RWPE2 (cell line): ENCODE measurements at regions not wholly inside any gene's neighbourhood (a gene's known extent, or its start where the extent isn't known, plus 50 kb on each side); places are given as distances from the start of the nearest gene placed in this dataset.

Source experiments
- ATAC-seq: fragments of 200-7000 bp; cut with Tn5 transposase; 3 replicates; pipeline ENCODE4 v1.9.1; 2021; ENCODE audit warnings: low read depth
- DNase-seq: peaks from one replicate; pipeline ENCODE4 v3.0.0-alpha.2; 2020; ENCODE audit warnings: low spot score
- H3K27ac ChIP-seq: fragments of 450-650 bp; 2 replicates; pipeline ENCODE4 v1.5.1; 2017; ENCODE audit warnings: mild to moderate bottlenecking; ENCODE audit not compliant: poor library complexity, severe bottlenecking
- H3K27me3 ChIP-seq: fragments of 250-450 bp; sonication (Bioruptor Pico); 2 replicates; pipeline ENCODE4 v1.5.1; 2021; ENCODE audit warnings: mild to moderate bottlenecking, moderate library complexity; ENCODE audit not compliant: insufficient read depth, poor library complexity, severe bottlenecking
- H3K36me3 ChIP-seq: fragments of 250-450 bp; sonication (Bioruptor Pico); 2 replicates; pipeline ENCODE4 v1.5.1; 2020; ENCODE audit warnings: low read depth, mild to moderate bottlenecking, moderate library complexity
- H3K4me1 ChIP-seq: fragments of 250-450 bp; sonication (Bioruptor Pico); 2 replicates; pipeline ENCODE4 v1.5.1; 2021; ENCODE audit warnings: mild to moderate bottlenecking, moderate library complexity; ENCODE audit not compliant: insufficient read depth, poor library complexity, severe bottlenecking
- H3K4me3 ChIP-seq: fragments of 250-450 bp; sonication (Bioruptor Pico); 2 replicates; pipeline ENCODE4 v1.5.1; 2021; ENCODE audit warnings: mild to moderate bottlenecking, moderate library complexity; ENCODE audit not compliant: severe bottlenecking
- H3K9me3 ChIP-seq: fragments of 250-450 bp; sonication (Bioruptor Pico); 2 replicates; pipeline ENCODE4 v1.5.1; 2021; ENCODE audit warnings: mild to moderate bottlenecking, moderate library complexity; ENCODE audit not compliant: severe bottlenecking
- TF ChIP-seq, protein P1 (sequence below): fragments of 450-650 bp; IDR thresholded peaks from one replicate; pipeline ENCODE4 v1.5.1; 2017; ENCODE audit warnings: mild to moderate bottlenecking, moderate library complexity; ENCODE audit not compliant: poor library complexity, severe bottlenecking

DNA sequence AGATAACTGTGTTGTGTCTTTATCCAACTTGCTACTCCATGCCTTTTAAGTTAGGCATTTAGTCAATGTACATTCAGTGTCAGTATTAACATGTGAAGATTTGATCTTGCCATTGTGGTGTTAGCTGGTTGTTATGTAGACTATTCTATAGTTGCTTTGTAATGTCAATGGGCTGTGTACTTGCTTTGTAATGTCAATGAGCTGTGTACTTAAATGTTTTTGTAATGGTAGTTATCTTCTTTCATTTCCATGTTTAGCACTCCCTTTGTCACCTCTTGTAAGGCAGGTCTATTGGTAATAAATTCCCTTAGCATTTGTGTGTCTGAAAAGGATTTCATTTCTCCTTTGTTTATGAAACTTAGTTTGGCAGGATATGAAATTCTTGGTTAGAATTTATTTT lies 53.4 kb downstream of the MC4R start:
- H3K4me3 ChIP-seq, result no peak overlapping the region
- TF ChIP-seq, protein P1, sequence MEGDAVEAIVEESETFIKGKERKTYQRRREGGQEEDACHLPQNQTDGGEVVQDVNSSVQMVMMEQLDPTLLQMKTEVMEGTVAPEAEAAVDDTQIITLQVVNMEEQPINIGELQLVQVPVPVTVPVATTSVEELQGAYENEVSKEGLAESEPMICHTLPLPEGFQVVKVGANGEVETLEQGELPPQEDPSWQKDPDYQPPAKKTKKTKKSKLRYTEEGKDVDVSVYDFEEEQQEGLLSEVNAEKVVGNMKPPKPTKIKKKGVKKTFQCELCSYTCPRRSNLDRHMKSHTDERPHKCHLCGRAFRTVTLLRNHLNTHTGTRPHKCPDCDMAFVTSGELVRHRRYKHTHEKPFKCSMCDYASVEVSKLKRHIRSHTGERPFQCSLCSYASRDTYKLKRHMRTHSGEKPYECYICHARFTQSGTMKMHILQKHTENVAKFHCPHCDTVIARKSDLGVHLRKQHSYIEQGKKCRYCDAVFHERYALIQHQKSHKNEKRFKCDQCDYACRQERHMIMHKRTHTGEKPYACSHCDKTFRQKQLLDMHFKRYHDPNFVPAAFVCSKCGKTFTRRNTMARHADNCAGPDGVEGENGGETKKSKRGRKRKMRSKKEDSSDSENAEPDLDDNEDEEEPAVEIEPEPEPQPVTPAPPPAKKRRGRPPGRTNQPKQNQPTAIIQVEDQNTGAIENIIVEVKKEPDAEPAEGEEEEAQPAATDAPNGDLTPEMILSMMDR, result no peak
- ATAC-seq (no peak), DNase-seq (no peak)
- H3K27me3 ChIP-seq, result no peaks in the 10 kb centered on the region
- no peak overlapping the region for H3K27ac ChIP-seq
- H3K36me3 ChIP-seq, result no peaks in the 10 kb centered on the region
- no peaks in the 10 kb centered on the region for H3K9me3 ChIP-seq
- no peaks in the 10 kb centered on the region for H3K4me1 ChIP-seq

DNA sequence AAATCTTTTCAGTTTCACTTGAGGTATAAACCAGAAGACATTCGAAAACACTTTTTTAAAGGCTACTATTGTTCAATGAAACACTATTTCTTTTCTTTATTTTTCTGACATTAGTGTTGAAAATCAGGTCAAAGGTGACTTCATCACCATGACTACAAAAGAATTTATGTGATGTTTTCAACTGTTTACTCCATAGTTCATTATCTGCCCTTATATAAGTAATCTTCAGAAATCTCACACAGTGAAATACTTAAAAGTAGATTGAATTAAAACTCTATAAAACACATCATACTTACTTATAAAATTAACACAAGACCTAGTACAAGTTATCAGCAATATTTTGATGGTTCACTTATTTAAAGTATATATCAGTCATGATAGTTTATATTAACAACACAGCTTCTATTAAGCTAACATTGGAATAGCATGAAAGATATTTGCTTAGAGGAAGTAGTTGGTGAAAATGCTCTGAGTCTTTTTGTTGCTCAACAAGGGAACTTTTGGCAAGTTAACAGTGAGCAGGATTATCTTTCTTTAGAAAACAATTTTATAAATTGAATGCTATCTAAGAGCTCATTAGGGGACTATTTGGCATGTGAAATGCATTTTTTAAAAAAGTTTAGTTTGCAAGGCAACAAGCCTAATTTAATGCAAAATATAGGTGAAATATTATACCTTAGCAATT lies 60.8 kb downstream of the MC4R start:
- DNase-seq (no peak), ATAC-seq (no peak)
- TF ChIP-seq, protein P1, result no peak
- Histone ChIP-seq H3K4me1 (no peaks in the 10 kb centered on the region), H3K9me3 (no peaks in the 10 kb centered on the region), H3K27ac (no peak overlapping the region), H3K27me3 (no peaks in the 10 kb centered on the region), H3K36me3 (no peaks in the 10 kb centered on the region), H3K4me3 (no peak overlapping the region)

DNA sequence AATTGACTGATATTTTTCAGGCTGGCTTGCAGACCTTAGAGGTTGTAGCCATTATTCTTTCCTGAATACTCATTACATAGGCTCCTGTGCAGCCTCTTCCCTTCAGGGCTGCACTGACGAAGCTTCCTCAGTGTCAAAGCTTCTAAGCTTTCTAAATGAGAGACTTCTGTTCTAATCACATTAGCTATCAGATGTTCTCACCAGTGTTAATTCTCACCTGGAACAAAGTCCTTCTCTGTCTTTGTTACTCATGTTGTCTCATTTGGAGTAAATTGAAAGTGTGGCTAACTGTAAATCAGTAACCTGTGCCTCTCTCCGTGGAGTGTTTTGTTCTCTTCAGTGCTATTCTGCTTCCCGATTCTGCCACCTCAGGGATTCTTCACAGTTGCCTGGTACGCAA lies 76.9 kb downstream of the MC4R start:
- H3K27ac ChIP-seq, result no peak overlapping the region
- ATAC-seq (no peak), DNase-seq (no peak)
- H3K36me3 ChIP-seq, result no peaks in the 10 kb centered on the region
- H3K27me3 ChIP-seq, result no peaks in the 10 kb centered on the region
- H3K9me3 ChIP-seq, result no peaks in the 10 kb centered on the region
- TF ChIP-seq, protein P1, result no peak
- H3K4me1 ChIP-seq, result no peaks in the 10 kb centered on the region
- no peak overlapping the region for H3K4me3 ChIP-seq

DNA sequence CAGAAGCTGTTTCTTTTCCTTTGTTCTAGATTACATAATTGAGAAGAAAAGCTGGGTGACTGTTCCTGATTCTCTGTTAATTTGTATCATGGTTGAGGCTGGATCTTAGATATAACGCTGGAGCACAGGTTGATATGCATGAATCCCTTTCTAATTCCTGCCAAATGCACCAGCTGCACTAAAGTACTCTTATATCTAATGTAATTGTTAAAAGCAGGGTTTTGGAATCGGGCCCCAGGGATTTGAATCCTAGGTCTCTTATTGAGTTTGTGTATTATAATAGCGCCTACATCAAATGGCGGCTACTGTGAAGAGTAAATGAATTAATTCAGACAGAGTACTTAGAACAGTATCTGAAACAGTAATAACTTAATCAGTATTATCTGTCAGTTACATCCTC lies 80.4 kb downstream of the MC4R start:
- Histone ChIP-seq H3K4me3 (no peak overlapping the region), H3K36me3 (no peaks in the 10 kb centered on the region), H3K27me3 (no peaks in the 10 kb centered on the region), H3K9me3 (no peaks in the 10 kb centered on the region), H3K4me1 (no peaks in the 10 kb centered on the region), H3K27ac (no peak overlapping the region)
- TF ChIP-seq, protein P1, result no peak
- no peak for DNase-seq
- ATAC-seq, result no peak

DNA sequence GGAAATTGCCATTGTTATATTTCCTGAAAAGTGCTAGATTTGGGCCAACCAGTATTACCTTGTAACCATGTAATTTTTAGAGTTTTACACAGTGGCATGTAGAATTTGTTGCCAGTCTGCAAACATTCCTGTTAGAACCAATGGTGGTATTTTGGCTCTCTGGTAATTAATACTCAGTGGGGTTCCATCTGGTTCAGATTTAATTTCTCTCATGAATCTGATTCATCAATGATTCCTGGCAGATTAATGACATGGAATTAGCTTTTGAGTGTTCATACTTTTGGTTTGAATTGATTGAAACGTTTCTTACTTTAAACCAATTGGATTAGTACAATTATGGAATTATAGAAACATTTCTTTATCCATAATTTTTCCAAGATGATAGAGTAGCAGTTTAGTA lies 93.2 kb downstream of the MC4R start:
- no peaks in the 10 kb centered on the region for H3K27me3 ChIP-seq
- peaks cover 14% of the 10 kb centered on the region for H3K4me1 ChIP-seq
- TF ChIP-seq, protein P1, result no peak
- DNase-seq (no peak), ATAC-seq (no peak)
- no peaks in the 10 kb centered on the region for H3K9me3 ChIP-seq
- no peak overlapping the region for H3K4me3 ChIP-seq
- H3K36me3 ChIP-seq, result no peaks in the 10 kb centered on the region
- no peak overlapping the region for H3K27ac ChIP-seq
